ENCODE measurements at regions not wholly inside any gene's neighbourhood (a gene's known extent, or its start where the extent isn't known, plus 50 kb on each side); places are given as distances from the start of the nearest gene placed in this dataset.
A peak's percentile ranks its signal among the peaks of the same experiment; 100 is the strongest.

DNA sequence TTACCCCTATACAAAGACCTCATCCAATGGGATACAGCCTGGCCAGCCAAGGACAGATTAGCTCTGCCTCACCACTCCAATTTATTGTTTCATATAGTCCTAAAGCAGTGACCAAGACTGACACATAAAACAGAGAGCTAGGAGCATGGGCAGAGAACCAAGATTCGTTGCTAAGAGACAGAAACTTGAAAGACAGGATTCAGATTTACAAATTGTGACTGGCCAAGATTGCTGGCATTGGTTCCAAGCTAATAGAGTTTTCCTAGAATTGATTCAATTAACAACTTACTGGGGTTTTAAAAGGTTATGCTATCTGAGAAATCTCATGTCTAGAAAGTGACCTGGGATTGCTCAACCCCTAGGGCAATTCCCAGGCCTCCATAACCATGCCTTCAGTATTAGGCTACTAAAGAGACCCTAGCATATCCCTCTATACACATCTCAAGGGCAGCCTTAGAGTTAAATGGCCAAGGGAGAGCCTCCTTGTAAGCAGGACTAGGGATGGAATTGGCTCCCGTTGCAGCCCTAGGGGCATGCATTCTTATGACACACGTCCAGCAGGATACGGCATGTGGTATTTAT is 75.6 kb downstream of the ICOS start:
- intact Hi-C loops (cut with DNase I): no loop called here
- Histone ChIP-seq H3K36me3 (no peaks in the 10 kb centered on the region), H3K27ac (no peak overlapping the region), H3K4me1 (peaks cover 0 to 8% (median 0%) of the 10 kb centered on the region in 9 donors), H3K27me3 (no peaks in the 10 kb centered on the region), H3K9me3 (no peaks in the 10 kb centered on the region), H3K4me3 (no peak overlapping the region)
- DNase-seq: no peak
- TF ChIP-seq, protein P1, sequence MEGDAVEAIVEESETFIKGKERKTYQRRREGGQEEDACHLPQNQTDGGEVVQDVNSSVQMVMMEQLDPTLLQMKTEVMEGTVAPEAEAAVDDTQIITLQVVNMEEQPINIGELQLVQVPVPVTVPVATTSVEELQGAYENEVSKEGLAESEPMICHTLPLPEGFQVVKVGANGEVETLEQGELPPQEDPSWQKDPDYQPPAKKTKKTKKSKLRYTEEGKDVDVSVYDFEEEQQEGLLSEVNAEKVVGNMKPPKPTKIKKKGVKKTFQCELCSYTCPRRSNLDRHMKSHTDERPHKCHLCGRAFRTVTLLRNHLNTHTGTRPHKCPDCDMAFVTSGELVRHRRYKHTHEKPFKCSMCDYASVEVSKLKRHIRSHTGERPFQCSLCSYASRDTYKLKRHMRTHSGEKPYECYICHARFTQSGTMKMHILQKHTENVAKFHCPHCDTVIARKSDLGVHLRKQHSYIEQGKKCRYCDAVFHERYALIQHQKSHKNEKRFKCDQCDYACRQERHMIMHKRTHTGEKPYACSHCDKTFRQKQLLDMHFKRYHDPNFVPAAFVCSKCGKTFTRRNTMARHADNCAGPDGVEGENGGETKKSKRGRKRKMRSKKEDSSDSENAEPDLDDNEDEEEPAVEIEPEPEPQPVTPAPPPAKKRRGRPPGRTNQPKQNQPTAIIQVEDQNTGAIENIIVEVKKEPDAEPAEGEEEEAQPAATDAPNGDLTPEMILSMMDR (IDR thresholded peaks at IDR 0.05): no peak
- 36 to 48% methylated on average over 4 of the region's 4 CpGs for WGBS, 2 donors
- peak in 4 of 8 donors; percentile 14 to 59 (median 46) for ATAC-seq

DNA sequence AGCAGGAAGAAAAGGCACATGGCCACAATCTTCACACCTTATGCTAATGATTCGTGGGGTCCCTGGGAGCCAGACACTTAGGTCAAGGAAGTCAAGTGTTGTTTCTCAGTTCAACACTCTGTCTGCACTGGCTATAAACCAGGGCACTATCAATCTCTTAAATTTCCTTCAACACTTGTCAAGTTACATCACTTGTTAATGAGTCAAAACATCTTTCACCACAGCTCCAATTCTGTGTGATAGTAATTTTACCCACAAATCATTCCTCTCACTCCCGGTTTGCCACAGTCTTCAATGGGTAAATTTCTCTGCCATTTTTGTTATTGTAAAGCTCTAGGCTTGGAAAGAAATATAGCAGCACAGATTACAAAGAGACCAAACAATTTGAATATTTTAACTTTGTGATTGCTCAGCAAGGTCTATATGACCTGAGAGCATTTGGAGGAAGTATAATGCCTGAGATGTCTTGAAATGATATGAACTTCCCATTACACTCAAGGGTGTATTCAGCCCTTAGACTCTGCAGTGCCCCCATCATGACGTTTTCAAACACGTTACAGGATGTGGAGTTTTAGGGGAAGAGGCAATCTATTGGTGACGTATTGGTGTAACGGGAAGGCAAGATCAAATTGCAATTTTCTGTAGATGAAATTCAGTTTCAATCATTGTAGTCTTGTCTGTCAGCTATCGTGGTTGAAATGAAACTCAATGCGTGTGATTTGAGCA is 78.7 kb downstream of the ICOS start:
- Histone ChIP-seq H3K4me1 (peaks cover 0 to 8% (median 0%) of the 10 kb centered on the region in 9 donors), H3K9me3 (no peaks in the 10 kb centered on the region), H3K4me3 (no peak overlapping the region), H3K27me3 (peaks cover 0 to 3% (median 0%) of the 10 kb centered on the region in 7 donors), H3K27ac (no peak overlapping the region), H3K36me3 (no peaks in the 10 kb centered on the region)
- whole genome bisulfite sequencing, 2 donors: 73 to 78% methylated on average over 8 of the region's 8 CpGs
- no peak for DNase-seq
- ATAC-seq: no peak
- TF ChIP-seq, protein P1 (IDR thresholded peaks at IDR 0.05): no peak
- intact Hi-C loops (cut with DNase I): loop anchor here in 1 of 10 donors (1.0 kb wide), 1 partner anchor 10 kb away; no protein-coding TSS in a partner anchor

DNA sequence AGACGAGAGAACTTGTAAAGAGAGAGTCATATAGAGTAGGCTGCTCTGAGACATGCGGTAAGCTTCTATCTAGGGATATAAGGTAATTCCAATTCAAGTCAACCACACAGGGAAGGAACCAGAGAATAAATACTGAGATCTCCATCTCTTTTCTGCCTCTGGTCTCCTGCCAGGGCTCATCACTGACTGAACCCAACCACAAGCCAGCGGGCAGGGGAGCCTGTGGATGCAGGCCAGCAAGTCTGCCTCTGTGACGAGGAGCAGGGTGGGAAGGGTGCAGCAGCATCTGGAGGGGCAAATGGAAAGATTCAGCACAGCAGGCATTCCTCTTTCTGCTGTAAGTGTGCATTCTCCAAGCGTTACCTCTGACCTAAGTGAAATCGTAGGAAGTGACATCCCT is 82.2 kb downstream of the ICOS start:
- no peaks in the 10 kb centered on the region for H3K4me1 ChIP-seq
- TF ChIP-seq, protein P1 (IDR thresholded peaks at IDR 0.05): no peak
- H3K36me3 ChIP-seq: no peaks in the 10 kb centered on the region
- DNase-seq (no peak), ATAC-seq (no peak)
- H3K4me3 ChIP-seq: no peak overlapping the region
- no peak overlapping the region for H3K27ac ChIP-seq
- WGBS, 2 donors: 82 to 85% methylated on average over 6 of the region's 6 CpGs
- H3K27me3 ChIP-seq: peaks cover 0 to 3% (median 0%) of the 10 kb centered on the region in 7 donors
- intact Hi-C loops (cut with DNase I): no loop called here
- H3K9me3 ChIP-seq: no peaks in the 10 kb centered on the region

DNA sequence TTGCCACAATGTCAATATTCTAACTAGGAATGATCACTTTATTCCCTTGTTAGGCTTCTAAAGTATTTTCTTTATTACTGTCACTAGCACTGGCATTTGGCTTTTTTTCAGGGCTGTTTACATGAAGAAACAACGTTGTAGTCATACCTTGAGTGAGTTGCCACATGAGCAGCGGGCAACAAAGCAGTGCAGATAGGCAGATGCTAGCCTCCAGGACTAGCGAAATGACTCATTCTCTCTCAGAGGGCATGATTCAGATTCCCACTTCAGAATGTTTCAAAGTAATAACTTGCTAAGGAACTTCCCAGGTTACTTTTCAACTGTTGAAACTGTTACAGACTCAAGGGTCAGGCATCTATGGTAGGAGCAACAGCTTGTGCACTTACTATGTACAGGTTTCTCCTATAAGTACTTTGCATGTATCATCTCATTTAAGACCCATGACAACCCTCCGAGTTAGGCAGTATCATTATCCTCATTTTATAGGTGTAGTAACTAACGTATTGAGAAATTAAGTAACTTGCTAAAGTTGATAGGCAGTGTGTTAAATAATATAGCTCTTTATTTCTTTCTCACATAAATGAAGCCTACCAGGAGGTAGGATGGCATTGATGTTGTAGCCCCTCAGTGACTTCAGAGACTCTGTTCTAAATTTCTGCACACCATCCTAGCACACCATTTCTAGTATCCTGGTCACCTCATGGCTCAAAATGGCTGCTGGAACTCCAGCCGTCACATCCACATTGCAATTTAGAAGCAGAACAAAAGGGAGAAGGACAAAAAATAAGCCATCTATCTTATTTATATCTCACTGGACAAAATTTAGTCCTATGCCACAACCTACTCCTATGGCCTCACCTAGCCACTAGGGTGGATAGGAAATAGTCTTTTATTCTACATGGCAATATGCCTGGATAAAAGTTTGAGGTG is 83.3 kb downstream of the ICOS start:
- 94 to 95% methylated on average over 6 of the region's 6 CpGs for WGBS, 2 donors
- TF ChIP-seq, protein P1 (IDR thresholded peaks at IDR 0.05): no peak

More for the DNA sequence above, 83.3 kb downstream of the ICOS start:
- no peak overlapping the region for H3K4me3 ChIP-seq
- peaks cover 0 to 3% (median 0%) of the 10 kb centered on the region in 7 donors for H3K27me3 ChIP-seq
- intact Hi-C loops (cut with DNase I): loop anchor here in 4 of 10 donors (10.0 kb wide), 2 partner anchors 125 to 155 kb away; no protein-coding TSS in a partner anchor
- H3K9me3 ChIP-seq: no peaks in the 10 kb centered on the region
- no peak for DNase-seq
- H3K27ac ChIP-seq: no peak overlapping the region
- no peaks in the 10 kb centered on the region for H3K36me3 ChIP-seq
- no peaks in the 10 kb centered on the region for H3K4me1 ChIP-seq
- no peak for ATAC-seq

All from heart right ventricle (tissue), 16 donors.